ENCODE measurements at regions not wholly inside any gene's neighbourhood (a gene's known extent, or its start where the extent isn't known, plus 50 kb on each side); places are given as distances from the start of the nearest gene placed in this dataset.

GRCh38 chr13:58004751-58005150 lies 373.2 kb downstream of the PCDH17 start:
- Mint-ChIP-seq H3K4me3 (no peak overlapping the region), H3K27ac (no peak overlapping the region), H3K36me3 (ENCODE audit: low read depth) (no peaks in the 10 kb centered on the region), H3K9me3 (peaks cover 13% of the 10 kb centered on the region), H3K4me1 (ENCODE audit: low read depth) (no peaks in the 10 kb centered on the region), H3K27me3 (no peaks in the 10 kb centered on the region)
- TF ChIP-seq, protein P1, sequence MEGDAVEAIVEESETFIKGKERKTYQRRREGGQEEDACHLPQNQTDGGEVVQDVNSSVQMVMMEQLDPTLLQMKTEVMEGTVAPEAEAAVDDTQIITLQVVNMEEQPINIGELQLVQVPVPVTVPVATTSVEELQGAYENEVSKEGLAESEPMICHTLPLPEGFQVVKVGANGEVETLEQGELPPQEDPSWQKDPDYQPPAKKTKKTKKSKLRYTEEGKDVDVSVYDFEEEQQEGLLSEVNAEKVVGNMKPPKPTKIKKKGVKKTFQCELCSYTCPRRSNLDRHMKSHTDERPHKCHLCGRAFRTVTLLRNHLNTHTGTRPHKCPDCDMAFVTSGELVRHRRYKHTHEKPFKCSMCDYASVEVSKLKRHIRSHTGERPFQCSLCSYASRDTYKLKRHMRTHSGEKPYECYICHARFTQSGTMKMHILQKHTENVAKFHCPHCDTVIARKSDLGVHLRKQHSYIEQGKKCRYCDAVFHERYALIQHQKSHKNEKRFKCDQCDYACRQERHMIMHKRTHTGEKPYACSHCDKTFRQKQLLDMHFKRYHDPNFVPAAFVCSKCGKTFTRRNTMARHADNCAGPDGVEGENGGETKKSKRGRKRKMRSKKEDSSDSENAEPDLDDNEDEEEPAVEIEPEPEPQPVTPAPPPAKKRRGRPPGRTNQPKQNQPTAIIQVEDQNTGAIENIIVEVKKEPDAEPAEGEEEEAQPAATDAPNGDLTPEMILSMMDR (IDR thresholded peaks at IDR 0.05): no peak
- H3K27ac ChIP-seq (ENCODE audit: low read depth in 1 of 2, low read length in 2 of 2): no peak overlapping the region
- CTCF ChIA-PET: no interaction called here
- ATAC-seq (ENCODE audit: poor library complexity) (no peak), DNase-seq (no peak)
- POLR2A ChIA-PET: no interaction called here
- no peak overlapping the region for H3K4me3 ChIP-seq (ENCODE audit: low read length)
- peaks cover 0 to 5% of the 10 kb centered on the region in 2 experiments for H3K9me3 ChIP-seq (ENCODE audit: control insufficient read depth in 1 of 2, insufficient read depth in 1 of 2, low read length in 2 of 2)
- H3K36me3 ChIP-seq (ENCODE audit: insufficient read depth, low read length): no peaks in the 10 kb centered on the region
- H3K4me1 ChIP-seq (ENCODE audit: insufficient read depth, low read length): no peaks in the 10 kb centered on the region
- intact Hi-C loops (cut with DNase I, micrococcal nuclease): no loop called here
- H3K27me3 ChIP-seq (ENCODE audit: control insufficient read depth in 1 of 2, insufficient read depth in 2 of 2, low read length in 2 of 2): no peaks in the 10 kb centered on the region

- TF ChIP-seq, protein P1 (IDR thresholded peaks at IDR 0.05): no peak
- Histone ChIP-seq H3K36me3 (ENCODE audit: insufficient read depth, low read length) (no peaks in the 10 kb centered on the region), H3K4me3 (ENCODE audit: low read length) (no peak overlapping the region), H3K4me1 (ENCODE audit: insufficient read depth, low read length) (no peaks in the 10 kb centered on the region), H3K27me3 (ENCODE audit: control insufficient read depth in 1 of 2, insufficient read depth in 2 of 2, low read length in 2 of 2) (no peaks in the 10 kb centered on the region), H3K9me3 (ENCODE audit: control insufficient read depth in 1 of 2, insufficient read depth in 1 of 2, low read length in 2 of 2) (peaks cover 0 to 5% of the 10 kb centered on the region in 2 experiments), H3K27ac (ENCODE audit: low read depth in 1 of 2, low read length in 2 of 2) (no peak overlapping the region)
- Mint-ChIP-seq H3K27me3 (no peaks in the 10 kb centered on the region), H3K9me3 (peaks cover 2% of the 10 kb centered on the region), H3K27ac (no peak overlapping the region), H3K4me3 (no peak overlapping the region), H3K36me3 (ENCODE audit: low read depth) (no peaks in the 10 kb centered on the region), H3K4me1 (ENCODE audit: low read depth) (no peaks in the 10 kb centered on the region)
- no peak for DNase-seq
- POLR2A ChIA-PET: no interaction called here
- intact Hi-C loops (cut with DNase I, micrococcal nuclease): no loop called here
- no peak for ATAC-seq (ENCODE audit: poor library complexity)
- CTCF ChIA-PET: no interaction called here
Observed at GRCh38 chr13:58018020-58018419, 386.5 kb downstream of the PCDH17 start.

- Mint-ChIP-seq H3K27ac (no peak overlapping the region), H3K9me3 (peaks cover 2% of the 10 kb centered on the region), H3K4me3 (no peak overlapping the region), H3K36me3 (ENCODE audit: low read depth) (no peaks in the 10 kb centered on the region), H3K27me3 (no peaks in the 10 kb centered on the region), H3K4me1 (ENCODE audit: low read depth) (no peaks in the 10 kb centered on the region)
- Histone ChIP-seq H3K9me3 (ENCODE audit: control insufficient read depth in 1 of 2, insufficient read depth in 1 of 2, low read length in 2 of 2) (peaks cover 0 to 5% of the 10 kb centered on the region in 2 experiments), H3K27me3 (ENCODE audit: control insufficient read depth in 1 of 2, insufficient read depth in 2 of 2, low read length in 2 of 2) (no peaks in the 10 kb centered on the region), H3K27ac (ENCODE audit: low read depth in 1 of 2, low read length in 2 of 2) (no peak overlapping the region), H3K4me3 (ENCODE audit: low read length) (no peak overlapping the region), H3K36me3 (ENCODE audit: insufficient read depth, low read length) (no peaks in the 10 kb centered on the region), H3K4me1 (ENCODE audit: insufficient read depth, low read length) (no peaks in the 10 kb centered on the region)
- DNase-seq (no peak), ATAC-seq (ENCODE audit: poor library complexity) (no peak)
- POLR2A ChIA-PET: no interaction called here
- intact Hi-C loops (cut with DNase I, micrococcal nuclease): no loop called here
- CTCF ChIA-PET: no interaction called here
- TF ChIP-seq, protein P1 (IDR thresholded peaks at IDR 0.05): no peak
Observed at GRCh38 chr13:58018865-58019264, 387.3 kb downstream of the PCDH17 start.

Data from CD4-positive, alpha-beta T cell (primary cell).